ENCODE measurements at regions not wholly inside any gene's neighbourhood (a gene's known extent, or its start where the extent isn't known, plus 50 kb on each side); places are given as distances from the start of the nearest gene placed in this dataset.

DNA sequence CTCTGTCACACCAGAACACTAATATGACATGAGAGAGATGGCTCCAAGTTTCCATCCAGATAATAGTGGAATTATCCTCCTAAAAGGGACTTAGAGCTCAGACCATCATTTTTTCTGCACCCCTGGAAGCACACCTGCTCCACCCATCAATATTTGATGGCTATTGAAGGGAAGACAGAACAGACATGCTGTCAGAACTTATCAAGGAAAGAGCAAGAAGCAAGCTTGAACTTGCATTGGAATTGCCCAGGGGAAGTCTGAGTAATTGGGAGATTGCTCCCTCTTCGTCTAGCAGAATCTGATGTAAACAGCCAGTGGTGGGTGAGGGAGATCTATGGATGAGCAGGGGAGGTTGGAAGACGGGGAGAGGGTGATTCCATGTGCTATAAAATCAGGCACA, 874.4 kb upstream of the TENM4 start:
- Histone ChIP-seq H3K27me3 (ENCODE audit: control insufficient read depth in 5 of 5, insufficient read depth in 4 of 5, low read length in 5 of 5) (no peaks in the 10 kb centered on the region), H3K27ac (ENCODE audit: low read depth, low read length) (no peak overlapping the region), H3K9ac (ENCODE audit: low read length in 5 of 5) (no peak overlapping the region), H3K4me1 (ENCODE audit: control insufficient read depth in 5 of 5, insufficient read depth in 5 of 5, low read length in 5 of 5) (no peaks in the 10 kb centered on the region), H3K4me3 (ENCODE audit: low read depth in 1 of 5, low read length in 5 of 5) (no peak overlapping the region), H3K9me3 (ENCODE audit: control insufficient read depth in 5 of 5, low read length in 5 of 5) (no peaks in the 10 kb centered on the region), H3K36me3 (ENCODE audit: control insufficient read depth in 5 of 5, insufficient read depth in 5 of 5, low read length in 5 of 5) (no peaks in the 10 kb centered on the region)

DNA sequence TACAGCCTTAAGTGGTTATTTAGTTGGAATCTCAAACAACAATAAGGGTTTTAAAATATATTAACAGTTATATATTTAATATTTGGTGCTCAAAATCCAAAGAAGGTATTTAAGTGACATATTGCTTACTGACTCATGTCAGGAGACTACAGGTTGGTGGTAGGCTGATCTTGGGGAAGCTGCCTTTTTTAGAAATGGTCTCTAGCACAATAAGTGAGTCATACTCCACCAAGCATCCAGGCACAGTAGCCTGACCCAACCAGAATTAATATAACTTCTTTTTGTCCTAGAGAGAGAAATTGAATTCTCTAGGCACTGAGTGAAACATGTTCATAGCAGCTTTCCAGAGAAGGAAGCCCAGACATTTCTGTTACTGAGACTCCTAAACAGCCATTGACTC, 868.5 kb upstream of the TENM4 start:
- Histone ChIP-seq H3K4me3 (ENCODE audit: low read depth in 1 of 5, low read length in 5 of 5) (no peak overlapping the region), H3K36me3 (ENCODE audit: control insufficient read depth in 5 of 5, insufficient read depth in 5 of 5, low read length in 5 of 5) (no peaks in the 10 kb centered on the region), H3K9ac (ENCODE audit: low read length in 5 of 5) (no peak overlapping the region), H3K27me3 (ENCODE audit: control insufficient read depth in 5 of 5, insufficient read depth in 4 of 5, low read length in 5 of 5) (no peaks in the 10 kb centered on the region), H3K9me3 (ENCODE audit: control insufficient read depth in 5 of 5, low read length in 5 of 5) (peaks cover 0 to 6% (median 0%) of the 10 kb centered on the region in 5 donors), H3K27ac (ENCODE audit: low read depth, low read length) (no peak overlapping the region), H3K4me1 (ENCODE audit: control insufficient read depth in 5 of 5, insufficient read depth in 5 of 5, low read length in 5 of 5) (no peaks in the 10 kb centered on the region)

DNA sequence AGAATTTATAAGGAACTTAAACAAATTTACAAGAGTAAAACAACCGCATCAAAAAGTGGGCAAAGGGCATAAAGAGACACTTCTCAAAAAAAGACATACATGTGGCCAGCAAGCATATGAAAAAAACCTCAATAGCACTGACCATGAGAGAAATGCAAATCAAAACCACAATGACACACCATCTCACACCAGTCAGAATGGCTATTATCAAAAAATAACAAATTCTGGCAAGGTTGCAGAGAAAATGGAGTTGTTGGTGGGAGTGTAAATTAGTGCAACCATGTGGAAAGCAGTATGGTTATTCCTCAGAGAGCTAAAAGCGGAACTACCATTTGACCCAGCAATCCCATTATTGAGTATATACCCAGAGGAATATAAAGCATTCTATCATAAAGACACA, 866.8 kb upstream of the TENM4 start:
- peaks cover 0 to 12% (median 3%) of the 10 kb centered on the region in 5 donors for H3K9me3 ChIP-seq (ENCODE audit: control insufficient read depth in 5 of 5, low read length in 5 of 5)
- no peaks in the 10 kb centered on the region for H3K27me3 ChIP-seq (ENCODE audit: control insufficient read depth in 5 of 5, insufficient read depth in 4 of 5, low read length in 5 of 5)
- no peaks in the 10 kb centered on the region for H3K36me3 ChIP-seq (ENCODE audit: control insufficient read depth in 5 of 5, insufficient read depth in 5 of 5, low read length in 5 of 5)
- no peak overlapping the region for H3K4me3 ChIP-seq (ENCODE audit: low read depth in 1 of 5, low read length in 5 of 5)
- H3K27ac ChIP-seq (ENCODE audit: low read depth, low read length) = no peak overlapping the region
- H3K9ac ChIP-seq (ENCODE audit: low read length in 5 of 5) = no peak overlapping the region
- H3K4me1 ChIP-seq (ENCODE audit: control insufficient read depth in 5 of 5, insufficient read depth in 5 of 5, low read length in 5 of 5) = no peaks in the 10 kb centered on the region

DNA sequence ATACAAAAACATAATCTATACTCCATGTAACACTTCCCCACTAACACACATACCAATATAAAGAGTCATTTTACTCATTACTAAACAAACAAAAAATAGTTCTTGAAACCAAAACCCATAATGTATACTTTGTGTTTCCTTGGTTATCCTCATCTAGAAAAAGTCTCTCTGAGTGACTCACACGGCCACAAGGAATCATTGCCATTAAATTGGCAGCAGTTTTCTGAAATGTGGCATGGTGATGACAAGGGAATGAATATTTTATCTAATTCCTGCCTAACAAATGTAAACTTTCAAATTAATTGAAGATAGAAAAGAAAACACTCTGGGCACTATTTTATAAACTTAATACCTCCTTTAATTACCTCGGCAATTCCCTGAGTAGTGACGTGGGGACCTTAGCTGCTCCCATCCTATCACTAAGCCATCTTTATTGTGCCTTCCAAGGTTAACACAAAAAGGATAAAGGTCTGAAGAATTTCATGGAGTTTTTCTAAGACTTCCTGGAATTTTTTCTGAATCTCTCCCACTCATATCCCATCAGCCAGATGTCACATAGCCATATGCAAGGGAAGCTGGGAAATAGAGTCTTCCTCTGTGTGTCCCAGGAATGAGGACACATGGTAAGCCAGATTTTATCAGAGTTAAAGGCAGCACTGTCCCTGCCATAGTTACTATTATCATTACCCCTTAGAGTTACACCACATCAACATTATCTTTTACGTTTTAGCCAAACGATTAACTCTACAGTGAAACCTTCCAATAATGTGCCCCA, 857.2 kb upstream of the TENM4 start:
- Histone ChIP-seq H3K4me1 (ENCODE audit: control insufficient read depth in 5 of 5, insufficient read depth in 5 of 5, low read length in 5 of 5) (no peaks in the 10 kb centered on the region), H3K27me3 (ENCODE audit: control insufficient read depth in 5 of 5, insufficient read depth in 4 of 5, low read length in 5 of 5) (no peaks in the 10 kb centered on the region), H3K4me3 (ENCODE audit: low read depth in 1 of 5, low read length in 5 of 5) (no peak overlapping the region), H3K9me3 (ENCODE audit: control insufficient read depth in 5 of 5, low read length in 5 of 5) (peaks cover 0 to 1% (median 0%) of the 10 kb centered on the region in 5 donors), H3K27ac (ENCODE audit: low read depth, low read length) (no peak overlapping the region), H3K9ac (ENCODE audit: low read length in 5 of 5) (no peak overlapping the region), H3K36me3 (ENCODE audit: control insufficient read depth in 5 of 5, insufficient read depth in 5 of 5, low read length in 5 of 5) (no peaks in the 10 kb centered on the region)

DNA sequence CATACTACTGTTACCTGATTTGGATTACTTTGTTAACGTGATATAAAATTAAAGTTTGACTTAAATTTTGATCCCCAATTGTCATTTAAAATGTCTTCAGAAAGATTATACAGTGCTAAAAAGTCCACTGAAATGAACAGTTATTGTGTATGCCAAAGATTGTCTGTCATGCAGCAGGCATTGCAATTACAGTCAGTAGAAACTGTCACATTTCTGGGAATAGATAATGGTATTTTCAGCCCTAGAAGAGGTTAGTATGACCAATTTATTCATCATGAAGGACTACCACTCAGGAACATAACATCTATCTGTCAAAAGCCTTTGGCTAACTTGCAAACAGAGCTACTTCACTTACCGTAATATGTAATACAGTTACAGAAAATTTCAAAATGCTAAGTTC, 852.5 kb upstream of the TENM4 start:
- H3K27me3 ChIP-seq (ENCODE audit: control insufficient read depth in 5 of 5, insufficient read depth in 4 of 5, low read length in 5 of 5) = no peaks in the 10 kb centered on the region

DNA sequence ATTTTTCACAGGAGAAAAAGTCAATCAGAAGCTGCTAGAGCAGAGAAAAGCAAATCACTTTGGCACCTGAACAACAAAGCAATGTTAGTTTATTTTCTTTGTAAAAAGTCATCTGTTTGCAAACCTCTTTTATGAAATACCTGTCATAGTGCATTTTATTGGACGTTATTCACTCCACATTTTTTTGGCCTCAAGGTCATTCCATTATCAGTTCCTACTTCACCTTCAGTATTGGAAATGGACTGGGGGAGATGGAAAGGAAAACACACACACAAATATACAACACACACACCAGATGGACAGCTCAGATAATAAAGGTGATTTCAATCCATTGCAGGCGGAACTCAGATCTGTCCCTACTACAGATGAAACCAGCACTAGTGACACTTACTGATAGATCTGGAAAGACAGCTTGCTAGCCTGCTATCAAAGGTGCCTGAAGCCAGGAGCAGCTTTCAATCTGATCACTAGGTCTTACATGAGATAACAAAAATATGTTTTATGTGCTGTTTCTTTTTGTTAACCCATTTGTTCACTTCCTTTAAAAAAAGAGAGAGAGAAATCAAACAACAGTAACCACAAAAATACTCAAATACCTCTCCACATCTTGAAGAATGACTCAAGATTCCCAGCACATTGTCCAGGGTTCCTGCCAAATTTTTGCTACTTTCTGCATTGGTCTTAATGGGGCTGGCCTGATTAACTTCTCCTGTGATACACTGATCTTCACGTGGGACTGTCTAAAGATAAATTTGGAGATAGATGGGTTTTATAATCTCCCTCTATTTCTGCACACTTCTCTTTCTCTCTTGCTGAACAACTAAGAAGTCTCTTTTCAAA, 844.3 kb upstream of the TENM4 start:
- Histone ChIP-seq H3K4me1 (ENCODE audit: control insufficient read depth in 5 of 5, insufficient read depth in 5 of 5, low read length in 5 of 5) (no peaks in the 10 kb centered on the region), H3K27me3 (ENCODE audit: control insufficient read depth in 5 of 5, insufficient read depth in 4 of 5, low read length in 5 of 5) (no peaks in the 10 kb centered on the region), H3K4me3 (ENCODE audit: low read depth in 1 of 5, low read length in 5 of 5) (no peak overlapping the region), H3K36me3 (ENCODE audit: control insufficient read depth in 5 of 5, insufficient read depth in 5 of 5, low read length in 5 of 5) (no peaks in the 10 kb centered on the region), H3K9me3 (ENCODE audit: control insufficient read depth in 5 of 5, low read length in 5 of 5) (no peaks in the 10 kb centered on the region), H3K9ac (ENCODE audit: low read length in 5 of 5) (no peak overlapping the region), H3K27ac (ENCODE audit: low read depth, low read length) (no peak overlapping the region)

More for the DNA sequence above, 852.5 kb upstream of the TENM4 start:
- Histone ChIP-seq H3K4me1 (ENCODE audit: control insufficient read depth in 5 of 5, insufficient read depth in 5 of 5, low read length in 5 of 5) (no peaks in the 10 kb centered on the region), H3K4me3 (ENCODE audit: low read depth in 1 of 5, low read length in 5 of 5) (no peak overlapping the region), H3K36me3 (ENCODE audit: control insufficient read depth in 5 of 5, insufficient read depth in 5 of 5, low read length in 5 of 5) (no peaks in the 10 kb centered on the region), H3K27ac (ENCODE audit: low read depth, low read length) (no peak overlapping the region), H3K9ac (ENCODE audit: low read length in 5 of 5) (no peak overlapping the region), H3K9me3 (ENCODE audit: control insufficient read depth in 5 of 5, low read length in 5 of 5) (no peaks in the 10 kb centered on the region)

DNA sequence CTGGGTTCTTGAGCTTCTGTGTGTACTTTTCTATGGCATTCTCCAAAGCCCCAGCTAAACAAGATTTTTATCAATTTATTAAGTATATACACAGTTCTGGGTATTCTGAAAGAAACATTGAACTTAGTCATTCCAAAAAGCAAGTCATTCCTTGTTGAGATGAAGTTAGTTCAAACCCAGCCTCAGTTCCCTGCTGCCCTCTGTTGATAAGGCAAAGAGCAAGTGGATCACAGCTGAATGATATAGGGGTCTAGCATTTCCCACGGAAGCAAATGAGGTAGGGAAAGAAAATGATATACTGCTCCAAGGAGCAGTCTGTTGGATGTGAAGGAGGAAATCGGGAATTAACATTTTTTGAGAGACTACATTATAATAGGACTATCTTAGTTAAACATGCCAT, 841.8 kb upstream of the TENM4 start:
- H3K4me1 ChIP-seq (ENCODE audit: control insufficient read depth in 5 of 5, insufficient read depth in 5 of 5, low read length in 5 of 5) = no peaks in the 10 kb centered on the region

DNA sequence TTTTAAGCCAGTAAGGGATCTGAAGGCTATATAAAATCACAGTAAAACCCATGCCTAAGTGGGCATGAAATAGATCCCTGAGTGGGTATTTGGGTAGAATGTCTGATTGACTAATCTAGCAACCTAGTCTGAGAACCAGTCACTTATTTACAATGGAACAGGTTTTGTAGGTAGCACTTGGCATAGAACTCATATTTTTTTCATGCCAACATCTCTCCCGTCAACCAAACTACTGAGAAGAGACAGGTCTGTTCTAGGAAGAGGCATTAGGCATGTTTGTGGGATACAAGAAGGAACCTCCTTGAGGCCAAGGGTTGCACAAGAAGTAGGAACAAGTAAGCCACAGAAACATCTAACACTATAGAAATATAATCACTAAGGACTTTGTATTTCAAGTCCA, 840.4 kb upstream of the TENM4 start:
- Histone ChIP-seq H3K9me3 (ENCODE audit: control insufficient read depth in 5 of 5, low read length in 5 of 5) (no peaks in the 10 kb centered on the region), H3K9ac (ENCODE audit: low read length in 5 of 5) (no peak overlapping the region), H3K4me1 (ENCODE audit: control insufficient read depth in 5 of 5, insufficient read depth in 5 of 5, low read length in 5 of 5) (no peaks in the 10 kb centered on the region), H3K27ac (ENCODE audit: low read depth, low read length) (no peak overlapping the region), H3K4me3 (ENCODE audit: low read depth in 1 of 5, low read length in 5 of 5) (no peak overlapping the region), H3K27me3 (ENCODE audit: control insufficient read depth in 5 of 5, insufficient read depth in 4 of 5, low read length in 5 of 5) (no peaks in the 10 kb centered on the region), H3K36me3 (ENCODE audit: control insufficient read depth in 5 of 5, insufficient read depth in 5 of 5, low read length in 5 of 5) (no peaks in the 10 kb centered on the region)

More for the DNA sequence above, 841.8 kb upstream of the TENM4 start:
- H3K36me3 ChIP-seq (ENCODE audit: control insufficient read depth in 5 of 5, insufficient read depth in 5 of 5, low read length in 5 of 5) = no peaks in the 10 kb centered on the region
- no peaks in the 10 kb centered on the region for H3K27me3 ChIP-seq (ENCODE audit: control insufficient read depth in 5 of 5, insufficient read depth in 4 of 5, low read length in 5 of 5)
- H3K27ac ChIP-seq (ENCODE audit: low read depth, low read length) = no peak overlapping the region
- H3K9ac ChIP-seq (ENCODE audit: low read length in 5 of 5) = no peak overlapping the region
- H3K9me3 ChIP-seq (ENCODE audit: control insufficient read depth in 5 of 5, low read length in 5 of 5) = no peaks in the 10 kb centered on the region
- no peak overlapping the region for H3K4me3 ChIP-seq (ENCODE audit: low read depth in 1 of 5, low read length in 5 of 5)

DNA sequence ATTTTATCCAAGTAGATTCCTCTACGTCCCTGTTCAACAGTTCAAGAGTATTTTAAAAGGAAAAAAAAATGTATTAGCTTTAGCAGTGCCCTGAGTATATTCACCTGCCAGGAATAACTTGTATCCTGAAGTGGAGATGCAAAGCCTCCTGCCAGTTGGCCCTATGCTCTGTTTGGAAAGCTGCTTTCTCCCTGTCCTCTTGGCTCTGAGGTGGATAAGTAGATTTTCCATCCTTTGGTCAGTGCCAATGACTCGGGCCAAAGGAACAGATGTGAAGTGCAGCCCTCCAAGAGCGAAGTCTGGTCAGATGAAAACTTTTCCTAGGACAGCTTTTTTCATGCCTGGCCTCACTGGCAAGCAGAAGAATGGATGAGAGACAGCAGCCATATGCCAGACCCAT, 839.9 kb upstream of the TENM4 start:
- Histone ChIP-seq H3K9me3 (ENCODE audit: control insufficient read depth in 5 of 5, low read length in 5 of 5) (no peaks in the 10 kb centered on the region), H3K36me3 (ENCODE audit: control insufficient read depth in 5 of 5, insufficient read depth in 5 of 5, low read length in 5 of 5) (no peaks in the 10 kb centered on the region), H3K4me1 (ENCODE audit: control insufficient read depth in 5 of 5, insufficient read depth in 5 of 5, low read length in 5 of 5) (no peaks in the 10 kb centered on the region), H3K9ac (ENCODE audit: low read length in 5 of 5) (no peak overlapping the region), H3K4me3 (ENCODE audit: low read depth in 1 of 5, low read length in 5 of 5) (no peak overlapping the region), H3K27me3 (ENCODE audit: control insufficient read depth in 5 of 5, insufficient read depth in 4 of 5, low read length in 5 of 5) (no peaks in the 10 kb centered on the region), H3K27ac (ENCODE audit: low read depth, low read length) (no peak overlapping the region)

DNA sequence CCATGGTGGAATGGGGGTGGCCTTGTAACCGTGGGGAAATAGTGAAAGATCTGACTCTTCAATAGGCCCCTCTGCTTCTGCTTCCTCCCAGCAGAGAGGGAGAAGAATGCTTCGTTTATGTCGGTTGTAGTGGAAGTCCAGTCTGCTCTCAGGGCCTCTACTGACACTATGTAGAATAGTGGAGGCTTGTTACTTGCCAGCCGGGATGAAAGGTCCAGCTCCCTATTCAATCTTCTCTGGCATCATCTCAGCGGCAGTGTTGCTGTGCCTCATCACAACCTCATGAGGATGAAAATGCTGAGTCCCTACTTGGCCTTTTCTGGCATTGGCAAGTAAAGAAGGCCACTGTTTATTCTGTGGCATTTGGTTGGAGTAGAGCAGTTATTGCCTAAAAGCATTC, 820.9 kb upstream of the TENM4 start:
- Histone ChIP-seq H3K9ac (ENCODE audit: low read length in 5 of 5) (no peak overlapping the region), H3K9me3 (ENCODE audit: control insufficient read depth in 5 of 5, low read length in 5 of 5) (no peaks in the 10 kb centered on the region), H3K27me3 (ENCODE audit: control insufficient read depth in 5 of 5, insufficient read depth in 4 of 5, low read length in 5 of 5) (no peaks in the 10 kb centered on the region), H3K27ac (ENCODE audit: low read depth, low read length) (no peak overlapping the region), H3K4me3 (ENCODE audit: low read depth in 1 of 5, low read length in 5 of 5) (no peak overlapping the region), H3K36me3 (ENCODE audit: control insufficient read depth in 5 of 5, insufficient read depth in 5 of 5, low read length in 5 of 5) (no peaks in the 10 kb centered on the region), H3K4me1 (ENCODE audit: control insufficient read depth in 5 of 5, insufficient read depth in 5 of 5, low read length in 5 of 5) (no peaks in the 10 kb centered on the region)

Data from subcutaneous abdominal adipose tissue (tissue), 5 donors.